NCI-H1092 (cell line): ENCODE measurements at regions not wholly inside any gene's neighbourhood (a gene's known extent, or its start where the extent isn't known, plus 50 kb on each side); places are given as distances from the start of the nearest gene placed in this dataset.
"Not testable (repeated sequence)": the region's sequence is repeated elsewhere in the genome, so short reads cannot be mapped to it uniquely, and the experiment has no call there.

Source experiments
- DNase-seq: peaks from one replicate; lab custom pipeline; 2025; lab: John Stamatoyannopoulos, UW

DNA sequence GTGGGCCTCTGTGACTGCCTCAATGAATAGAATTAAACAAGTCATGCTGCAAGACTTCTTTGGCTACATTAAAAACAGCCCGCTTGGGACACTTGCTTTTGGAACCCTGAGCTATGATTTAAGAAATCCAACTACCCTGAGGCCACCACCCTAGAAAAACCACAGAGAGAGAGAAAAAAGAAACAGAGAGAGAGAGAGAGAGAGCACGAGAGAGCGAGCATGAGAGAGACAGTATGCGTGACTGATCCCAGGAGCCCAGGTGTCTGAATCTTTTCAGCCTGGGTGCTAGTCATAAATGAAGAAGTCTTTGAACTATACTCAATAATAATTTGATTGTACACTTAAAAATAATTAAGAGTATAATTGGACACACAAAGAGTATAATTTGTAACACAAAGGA is 123.1 kb upstream of the FREM1 start:
- no peak for DNase-seq

DNA sequence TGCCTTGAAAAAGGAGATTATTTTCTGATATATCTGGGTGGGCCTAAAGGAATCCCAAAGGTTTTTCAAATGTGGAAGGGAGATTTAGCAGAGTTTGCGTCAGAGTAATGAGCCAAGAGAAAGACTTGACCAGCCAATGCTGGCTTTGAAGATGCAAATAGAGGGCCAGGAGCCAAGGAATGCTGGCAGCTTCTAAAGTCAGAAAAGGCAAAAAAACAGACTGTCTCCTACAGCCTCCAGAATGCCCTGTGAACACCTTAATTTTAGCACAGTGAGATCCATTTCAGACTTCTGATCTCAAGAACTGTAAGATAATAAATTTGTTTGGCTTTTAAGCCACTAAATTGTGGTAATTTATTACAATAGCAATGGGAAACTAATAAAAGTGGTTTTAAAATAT is 122.6 kb upstream of the FREM1 start:
- no peak for DNase-seq

DNA sequence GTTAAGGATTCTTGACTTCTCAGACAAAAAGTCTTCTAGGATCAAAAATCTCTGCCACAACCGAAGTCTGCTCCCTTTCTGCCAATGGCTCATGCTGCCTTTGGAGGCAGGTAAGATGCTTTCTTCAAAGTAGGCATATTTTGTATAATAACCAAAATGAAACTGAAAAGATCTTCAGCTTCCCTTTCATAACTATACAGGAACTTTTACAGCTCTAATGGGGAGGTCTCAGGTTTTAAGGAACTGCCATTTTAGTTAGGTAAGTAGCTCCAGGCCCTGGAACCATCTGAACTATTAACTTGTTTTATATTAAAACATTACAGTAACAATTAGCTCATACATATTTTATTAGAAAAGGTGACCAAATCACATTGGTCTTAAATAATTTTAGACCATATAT is 110.9 kb upstream of the FREM1 start:
- no peak for DNase-seq

DNA sequence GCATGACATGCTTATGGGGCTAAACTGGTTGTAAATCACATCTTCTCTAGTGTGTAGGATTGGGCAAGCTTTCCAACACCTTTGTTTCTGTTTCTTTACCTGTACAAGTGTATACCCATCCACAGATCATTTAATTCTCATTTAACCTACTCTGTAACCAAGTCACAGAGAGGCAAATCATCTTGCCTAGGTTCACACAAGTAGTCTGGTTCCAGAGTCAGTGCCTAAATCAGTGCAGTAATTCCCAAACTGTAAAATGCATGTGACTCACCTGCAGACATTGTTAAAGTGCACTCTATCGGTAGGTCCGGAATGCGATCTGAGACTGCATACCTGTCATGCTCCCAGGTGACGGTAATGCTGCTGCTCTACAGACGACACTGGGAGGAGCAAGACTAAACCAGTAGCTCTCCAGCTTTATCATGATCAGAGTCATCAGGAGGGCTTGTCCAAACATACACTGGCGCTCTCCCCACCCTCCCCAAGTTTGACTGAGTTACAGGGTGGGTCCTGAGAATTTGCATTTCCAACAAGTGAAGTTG is 107.9 kb upstream of the FREM1 start:
- DNase-seq: no peak

DNA sequence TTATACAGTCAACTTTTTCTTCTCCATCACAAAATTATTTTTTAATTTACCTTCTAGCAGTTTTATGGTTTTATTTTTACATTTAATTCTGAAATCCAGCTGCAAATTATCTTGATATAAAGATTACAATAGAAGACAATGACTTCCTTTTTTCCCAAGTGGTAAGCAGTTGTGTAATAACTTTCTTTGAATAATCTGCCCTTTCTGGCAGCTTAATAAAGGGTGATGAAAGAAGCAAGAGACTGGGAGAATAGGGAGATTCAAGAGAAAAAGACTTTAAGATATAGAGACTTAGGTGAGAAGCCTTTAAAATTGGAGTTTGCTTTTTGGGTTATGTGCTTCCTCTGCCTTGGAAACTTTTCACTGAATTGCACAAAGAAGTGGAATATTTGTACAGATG is 100.4 kb upstream of the FREM1 start:
- no peak for DNase-seq

DNA sequence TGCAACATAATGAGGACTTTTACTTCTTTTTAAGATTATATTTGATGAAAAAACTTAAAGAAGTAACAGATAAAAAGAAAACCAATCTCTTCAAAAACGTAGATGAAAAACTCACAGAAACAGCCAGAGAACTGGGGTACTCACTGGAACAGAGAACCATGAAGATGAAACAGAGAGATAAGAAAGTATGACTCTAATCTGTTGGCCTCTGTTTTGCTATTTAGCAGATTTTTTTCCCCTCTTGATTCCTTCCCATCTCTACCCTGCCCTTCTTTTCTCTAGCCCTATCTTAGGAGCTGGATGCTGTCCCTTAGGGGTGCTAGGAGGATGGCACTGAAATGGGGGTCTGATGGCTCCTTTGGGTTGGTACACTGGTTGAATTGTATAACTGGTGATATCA is 97.5 kb upstream of the FREM1 start:
- no peak for DNase-seq

DNA sequence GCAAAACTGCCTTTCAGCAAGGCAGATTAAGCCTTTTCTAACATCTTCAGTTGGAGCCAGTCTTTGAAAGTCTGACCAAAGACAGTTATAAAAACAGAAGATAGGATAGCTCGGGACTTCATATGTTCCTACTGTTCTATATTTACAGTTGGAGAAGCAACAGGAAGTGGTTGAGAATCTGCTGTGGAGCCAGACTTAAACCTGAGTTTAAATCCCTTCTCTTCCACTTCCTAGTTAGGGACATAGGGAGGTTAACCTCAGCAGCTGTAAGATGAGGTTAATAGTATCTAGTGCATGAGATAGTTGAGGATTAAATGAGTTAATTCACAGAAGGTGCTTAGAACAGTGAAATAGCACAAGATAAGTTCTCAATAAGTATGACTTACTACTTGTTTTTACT is 84.5 kb upstream of the FREM1 start:
- DNase-seq: no peak

DNA sequence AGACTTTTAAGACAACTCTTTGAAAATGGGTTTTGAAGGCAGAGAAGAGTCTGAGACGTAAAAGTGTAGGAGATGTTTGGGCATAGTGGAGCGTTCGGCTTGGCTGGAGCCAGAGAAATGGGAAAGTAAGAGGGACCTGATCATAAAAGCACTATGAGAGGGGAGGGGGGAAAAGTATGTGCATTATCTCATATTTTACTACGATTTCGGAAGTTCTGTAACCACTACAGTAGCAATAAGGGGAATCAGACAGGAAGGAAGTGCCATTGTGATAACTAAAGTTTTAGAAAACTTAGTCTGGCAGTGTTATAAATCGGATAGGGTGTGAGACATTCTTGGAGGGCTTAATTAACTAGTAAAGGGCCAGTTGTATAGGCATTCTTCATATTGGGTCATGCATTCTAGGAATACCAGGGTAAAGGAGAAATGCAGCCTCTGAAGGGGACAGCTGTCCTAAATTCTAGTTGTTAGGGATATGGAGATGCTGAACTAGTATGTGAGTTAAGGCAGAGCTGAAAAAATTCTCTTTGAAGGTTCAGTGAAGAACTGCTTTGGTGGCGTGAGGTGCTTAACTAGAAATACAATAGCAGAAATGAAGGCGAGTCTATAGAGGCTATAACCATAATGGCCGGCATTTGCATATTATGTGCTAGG is 83.8 kb upstream of the FREM1 start:
- DNase-seq: no peak

DNA sequence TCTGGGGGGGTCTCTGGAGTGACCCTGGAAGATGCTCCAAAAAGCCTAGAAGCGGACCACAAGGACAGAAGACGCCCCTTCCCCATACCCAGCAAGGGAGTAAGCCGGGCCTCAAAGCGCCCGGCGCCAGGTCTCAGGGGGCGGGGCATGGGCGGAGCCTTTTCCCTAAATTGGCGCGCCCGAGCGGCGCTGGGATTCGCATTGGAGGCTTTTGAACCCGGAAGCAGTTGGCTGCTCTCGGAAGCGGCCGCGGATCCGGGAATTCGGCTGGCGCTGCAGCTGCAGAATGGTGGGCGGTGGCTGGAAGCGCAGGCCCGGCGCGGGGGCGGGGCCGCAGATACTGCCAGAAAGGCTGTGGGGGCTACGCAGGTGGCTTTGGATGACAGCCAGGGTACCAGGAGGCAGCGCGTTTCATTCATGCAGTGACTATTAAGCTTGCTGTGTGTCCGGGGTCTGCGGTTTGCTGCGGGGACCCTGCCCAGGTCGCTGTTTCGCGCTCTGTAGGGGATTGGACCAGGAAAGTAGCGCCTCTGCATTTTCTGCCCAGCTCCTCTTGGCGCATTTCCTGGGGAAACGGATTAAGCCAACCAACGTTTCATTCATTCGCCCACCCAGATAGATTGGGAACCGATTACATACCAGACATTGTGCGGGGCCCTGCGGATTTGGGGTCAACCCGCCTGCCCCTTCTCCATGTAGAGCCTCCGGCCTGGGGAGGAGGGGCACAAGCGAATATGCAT is 83.0 kb upstream of the FREM1 start:
- DNase-seq: peak; percentile 64

DNA sequence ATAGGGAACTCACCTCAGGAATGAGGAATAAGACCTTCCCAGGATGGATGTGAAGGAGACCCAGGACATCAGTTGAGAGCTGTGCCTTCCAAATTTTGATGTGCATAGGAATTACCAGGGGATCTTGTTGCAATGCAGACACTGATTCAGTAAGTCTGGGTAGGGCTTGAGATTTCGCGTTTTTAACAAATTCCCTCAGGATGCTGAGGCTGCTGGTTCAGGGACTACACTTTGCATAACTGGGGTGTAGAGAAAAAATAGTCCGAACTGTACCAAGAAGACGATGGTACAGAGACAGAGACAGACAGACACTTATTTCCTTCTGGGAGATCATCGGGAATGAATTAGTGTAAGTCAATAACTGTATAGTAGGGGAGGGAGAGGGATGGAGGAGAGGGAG is 82.3 kb upstream of the FREM1 start:
- DNase-seq: no peak

DNA sequence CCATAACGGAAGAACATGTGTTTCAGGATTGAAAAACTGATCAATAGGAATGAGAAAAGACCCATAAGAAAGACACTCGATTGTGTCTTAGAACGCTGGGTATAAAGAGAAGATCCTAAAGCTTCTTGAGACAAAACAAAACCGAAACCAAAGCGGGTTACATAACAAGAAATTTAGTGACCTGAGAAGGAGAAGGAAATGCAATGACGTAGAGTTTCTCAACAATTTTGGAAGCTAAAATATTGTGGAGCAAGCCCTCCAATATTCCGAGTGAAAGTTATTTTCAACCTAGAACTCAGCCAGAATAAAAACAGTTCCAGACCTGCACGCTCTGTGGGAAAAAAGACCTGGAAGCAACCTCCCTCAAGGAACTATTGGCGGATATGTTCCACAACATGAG is 81.9 kb upstream of the FREM1 start:
- DNase-seq: no peak

DNA sequence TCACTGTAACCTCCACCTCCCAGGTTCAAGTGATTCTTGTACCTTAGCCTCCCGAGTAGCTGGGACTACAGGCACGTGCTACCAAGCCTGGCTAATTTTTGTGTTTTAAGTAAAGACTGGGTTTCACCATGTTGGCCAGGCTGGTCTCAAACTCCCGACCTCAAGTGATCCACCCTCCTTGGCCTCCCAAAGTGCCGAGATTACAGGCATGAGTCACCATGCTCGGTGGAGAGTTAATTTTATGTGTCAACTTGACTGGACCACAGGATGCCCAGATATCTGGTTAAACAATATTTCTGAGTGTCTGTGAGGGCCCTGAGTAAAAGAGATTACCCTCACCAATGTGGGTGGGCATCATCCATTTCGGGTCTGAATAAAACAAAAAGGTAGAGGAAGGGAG is 80.4 kb upstream of the FREM1 start:
- DNase-seq: not testable (repeated sequence)

DNA sequence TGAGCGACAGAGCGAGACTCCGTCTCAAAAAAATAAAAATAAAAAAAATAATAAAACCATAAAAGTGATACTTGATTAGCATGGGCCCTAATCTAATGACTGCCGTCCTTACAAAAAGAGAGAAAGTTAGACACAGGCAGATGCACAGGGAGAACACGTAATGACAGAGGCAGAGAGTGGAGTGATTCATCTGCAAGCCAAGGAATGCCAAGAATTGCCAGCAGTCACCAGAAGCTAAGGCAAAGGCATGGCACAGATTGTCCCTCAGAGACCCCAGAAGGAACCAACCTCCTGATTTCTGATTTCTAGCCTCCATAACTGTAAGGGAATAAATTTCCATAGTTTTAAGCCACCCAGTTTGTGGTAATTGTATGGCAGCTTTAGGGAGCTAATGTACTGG is 79.6 kb upstream of the FREM1 start:
- DNase-seq: no peak

DNA sequence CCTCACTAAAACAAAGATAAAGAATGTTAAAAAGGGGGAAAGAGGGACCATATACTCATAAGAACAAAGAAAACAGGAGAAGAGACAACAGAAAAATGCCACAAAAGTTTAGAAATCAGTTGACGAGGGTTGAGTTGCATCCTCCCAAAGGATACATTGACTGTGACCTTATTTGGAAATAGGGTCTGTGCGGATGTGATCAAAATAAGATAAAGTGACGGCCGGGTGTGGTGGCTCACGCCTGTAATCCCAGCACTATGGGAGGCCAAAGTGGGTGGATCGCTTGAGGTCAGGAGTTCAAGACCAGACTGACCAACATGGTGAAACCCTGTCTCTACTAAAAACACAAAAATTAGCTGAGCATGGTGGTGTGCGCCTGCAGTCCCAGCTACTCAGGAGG is 79.1 kb upstream of the FREM1 start:
- DNase-seq: not testable (repeated sequence)

DNA sequence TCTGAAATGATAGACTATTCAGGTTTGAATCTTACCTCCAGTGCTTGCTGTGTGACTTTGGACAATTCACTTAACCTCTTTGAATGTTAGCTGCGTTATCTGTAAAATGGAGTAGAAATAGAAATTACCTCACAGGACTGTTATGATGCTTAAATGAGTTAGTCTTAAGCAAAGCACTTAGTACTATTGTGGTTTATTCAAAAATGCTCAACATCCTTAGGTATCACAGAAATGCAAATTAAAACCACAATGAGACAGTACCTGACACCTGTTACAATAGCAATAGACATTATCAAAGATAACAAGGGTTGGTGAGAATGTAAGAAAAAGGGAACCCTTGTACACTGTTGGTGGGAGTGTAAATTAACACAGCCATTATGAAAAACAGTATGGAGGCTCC is 77.6 kb upstream of the FREM1 start:
- no peak for DNase-seq

DNA sequence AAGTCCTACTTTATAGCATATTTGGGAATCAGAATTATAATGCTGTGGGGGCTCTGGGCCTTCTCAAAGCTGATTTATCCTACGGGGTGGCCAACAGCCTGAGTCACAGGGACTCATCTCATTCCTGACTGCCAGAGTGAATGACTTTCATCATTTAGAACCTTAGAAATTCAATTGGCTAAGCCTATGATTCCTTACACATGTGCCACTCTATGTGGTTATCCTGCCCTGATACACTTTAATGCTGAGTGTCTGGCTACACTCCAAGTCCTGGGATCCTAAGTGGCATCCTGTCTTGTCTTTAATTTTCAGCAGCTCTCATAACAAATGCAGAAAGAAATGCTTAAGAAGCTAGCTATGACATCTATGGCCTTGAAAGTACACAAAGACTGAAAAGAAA is 75.2 kb upstream of the FREM1 start:
- DNase-seq: no peak

DNA sequence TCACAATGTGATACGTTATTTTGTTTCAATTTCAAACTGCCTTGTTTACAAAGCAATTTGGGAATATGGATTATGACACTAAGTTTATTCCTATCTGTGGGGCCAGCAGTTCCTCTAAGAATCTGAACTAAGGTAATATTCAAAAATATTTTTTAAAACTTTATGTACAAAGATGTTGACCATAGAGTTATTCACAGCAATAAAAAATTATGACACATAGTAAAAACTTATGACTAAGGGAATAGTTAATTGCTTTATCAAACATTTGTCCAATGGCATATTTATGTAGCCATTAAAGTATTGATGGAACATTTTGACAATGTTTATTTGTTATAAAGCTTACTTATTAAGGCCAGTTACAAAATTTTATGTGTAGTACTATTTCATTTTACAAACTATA is 73.4 kb upstream of the FREM1 start:
- no peak for DNase-seq

DNA sequence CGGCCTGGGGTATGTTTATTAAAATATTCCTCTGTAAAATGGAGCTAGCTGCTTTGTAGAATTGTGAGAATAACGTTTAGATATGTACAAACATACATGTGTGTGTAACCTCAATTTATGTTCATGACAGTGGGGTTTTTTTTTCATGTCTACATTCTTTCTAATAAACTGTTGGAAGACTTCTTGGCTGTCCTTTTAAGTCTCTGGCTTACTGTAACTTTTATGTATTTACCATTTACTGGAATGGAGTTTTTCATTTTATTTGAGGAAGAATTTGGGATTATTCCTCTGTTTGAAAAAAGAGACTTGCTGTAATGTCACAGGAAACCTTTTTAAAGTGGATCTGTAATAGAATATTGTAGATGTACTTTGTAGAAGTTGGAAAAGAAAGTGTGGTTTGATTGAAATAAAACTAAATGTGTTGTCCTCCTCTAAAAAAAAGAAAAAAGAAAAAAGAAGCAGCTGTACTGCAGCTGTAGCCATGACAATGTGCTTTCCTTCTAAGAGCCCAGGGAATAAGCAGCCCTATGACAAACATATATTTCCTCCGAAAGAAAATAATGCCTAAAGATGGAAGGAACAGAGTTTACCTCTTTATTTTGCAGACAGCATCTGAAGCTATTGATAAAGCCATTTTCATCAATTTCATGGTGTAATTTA is 71.2 kb upstream of the FREM1 start:
- no peak for DNase-seq

DNA sequence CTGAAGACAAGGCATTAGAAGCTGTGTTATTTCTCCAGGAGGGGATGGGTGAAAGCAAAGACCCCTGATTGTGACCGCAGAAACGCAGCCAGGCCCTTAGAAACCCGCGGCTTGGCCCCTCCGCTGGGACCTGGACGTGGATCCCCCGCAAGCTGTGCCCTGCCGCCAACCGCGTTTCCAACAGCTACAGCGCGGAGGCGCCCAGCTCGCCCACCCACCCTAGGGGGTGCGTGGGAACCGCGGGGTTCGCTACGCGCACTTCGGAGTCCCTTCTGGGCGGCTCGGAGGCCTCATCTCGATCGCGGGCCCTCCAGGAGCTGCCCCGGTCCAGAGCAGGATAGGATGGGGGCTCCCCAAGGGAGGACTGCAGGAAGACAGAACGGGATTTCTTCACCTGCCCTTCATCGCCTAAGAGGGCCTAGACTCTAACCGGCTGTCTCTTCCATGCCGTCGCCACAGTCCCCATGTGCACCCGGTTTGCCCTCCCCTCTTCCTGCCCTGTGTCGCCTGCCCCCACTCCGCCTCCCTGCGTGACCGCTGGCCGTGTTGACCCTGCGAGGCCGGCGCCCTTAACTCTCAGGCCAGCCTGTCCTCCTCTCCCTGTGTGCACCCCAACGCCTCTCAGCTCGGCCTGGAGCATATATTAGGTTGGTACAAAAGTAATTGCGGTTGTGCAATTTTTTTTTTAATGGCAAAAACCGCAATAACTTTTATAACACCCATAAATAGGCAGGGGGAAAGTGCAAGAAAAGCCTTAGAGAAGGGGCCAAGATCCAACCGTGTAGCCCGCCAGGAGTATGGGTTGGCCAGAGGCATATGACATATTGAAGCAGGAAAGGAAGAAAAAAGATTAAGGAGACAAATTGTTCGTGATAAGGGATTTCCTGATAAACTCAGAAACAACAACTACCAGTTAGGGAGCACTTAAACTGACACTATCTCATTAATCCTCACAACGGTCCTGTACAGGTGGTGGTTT is 68.1 kb upstream of the FREM1 start:
- no peak for DNase-seq

DNA sequence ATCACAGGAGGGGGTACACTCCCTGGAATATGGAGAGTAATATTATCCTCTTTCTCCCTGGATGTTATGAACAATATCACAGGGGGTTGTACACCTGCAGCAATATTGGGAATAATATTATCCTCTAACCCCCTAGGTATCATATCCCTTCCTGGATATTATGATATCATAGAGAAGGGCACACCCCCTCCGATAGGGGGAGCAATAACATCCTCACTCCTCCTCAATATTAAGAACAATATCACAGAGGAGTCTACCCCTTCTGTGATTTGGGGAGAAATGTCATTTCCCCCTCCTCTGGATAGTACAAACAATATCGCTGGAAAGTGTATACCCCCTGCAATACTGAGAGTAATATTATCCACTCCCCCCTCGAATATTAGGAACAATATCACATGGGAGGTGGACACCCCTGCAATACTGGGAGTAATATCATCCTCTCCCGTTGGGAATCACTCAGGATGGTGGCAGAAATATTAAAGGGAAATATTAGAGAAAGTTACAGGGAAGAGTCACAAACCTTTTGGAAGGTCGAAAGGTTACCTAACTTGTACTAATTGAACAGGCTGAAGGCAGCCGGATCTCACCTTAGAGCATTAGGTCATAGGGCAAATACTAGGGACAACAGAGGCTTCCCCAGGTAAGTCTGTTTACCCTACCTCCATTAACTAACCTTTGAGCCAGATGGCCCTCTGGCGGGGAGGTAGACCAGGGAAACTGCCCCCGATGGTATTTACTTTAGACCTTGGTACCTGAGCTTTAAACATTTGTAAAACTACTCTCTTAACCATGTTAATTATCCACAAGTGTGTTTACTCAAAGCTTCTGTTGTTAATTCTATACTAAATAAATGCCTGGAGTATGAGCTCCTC is 57.5 kb upstream of the FREM1 start:
- no peak for DNase-seq
